CD4-positive, alpha-beta T cell (primary cell): ENCODE measurements at regions not wholly inside any gene's neighbourhood (a gene's known extent, or its start where the extent isn't known, plus 50 kb on each side); places are given as distances from the start of the nearest gene placed in this dataset.

ENCODE experiments used
- ATAC-seq: fragments of 200-7000 bp; cut with Tn5 transposase; one replicate; pipeline ENCODE4 v1.10.0; 2022; ENCODE audit warnings: mild to moderate bottlenecking; ENCODE audit not compliant: poor library complexity
- CTCF ChIA-PET: fragments of 350-600 bp; sonication (Branson Sonifier 250); formaldehyde crosslinking; loops from one replicate; lab custom pipeline; 2021; ENCODE audit warnings: antibody characterized with exemption, inconsistent platforms; lab: Charles Lee
- POLR2A ChIA-PET: fragments of 350-600 bp; sonication (Branson Sonifier 250); formaldehyde crosslinking; loops from one replicate; lab custom pipeline; 2021; ENCODE audit warnings: antibody characterized with exemption, inconsistent platforms; lab: Charles Lee
- DNase-seq, 14 experiments: peaks; one replicate each; pipeline ENCODE4 v3.0.0-alpha.2; 2013 to 2020; ENCODE audit warnings: mixed read lengths in 2 of 14
- H3K27ac ChIP-seq, 2 donors: one replicate each; pipeline versions ENCODE4 v1.5.1 to v1.7.0; 2013; ENCODE audit warnings: low read length in 2 of 2, low read depth in 1 of 2, mild to moderate bottlenecking in 1 of 2
- H3K27me3 ChIP-seq, 2 experiments: 1 replicate in 1 of 2; 2 replicates in 1 of 2; pipeline versions ENCODE4 v1.6.1 to v1.7.0; 2013; ENCODE audit warnings: low read length in 2 of 2, control low read depth in 1 of 2, mild to moderate bottlenecking in 1 of 2, moderate library complexity in 1 of 2; ENCODE audit not compliant: insufficient read depth in 2 of 2, control insufficient read depth in 1 of 2
- H3K36me3 ChIP-seq: one replicate; pipeline ENCODE4 v1.6.1; 2013; ENCODE audit warnings: low read length, control low read depth; ENCODE audit not compliant: insufficient read depth
- H3K4me1 ChIP-seq: one replicate; pipeline ENCODE4 v1.6.1; 2013; ENCODE audit warnings: low read length, control low read depth; ENCODE audit not compliant: insufficient read depth
- H3K4me3 ChIP-seq: one replicate; pipeline ENCODE4 v1.5.1; 2013; ENCODE audit warnings: mild to moderate bottlenecking, low read length, moderate library complexity
- H3K9me3 ChIP-seq, 2 experiments: 1 replicate in 1 of 2; 2 replicates in 1 of 2; pipeline versions ENCODE4 v1.6.1 to v1.7.0; 2013; ENCODE audit warnings: low read length in 2 of 2, mild to moderate bottlenecking in 2 of 2, control low read depth in 1 of 2, moderate library complexity in 1 of 2; ENCODE audit not compliant: control insufficient read depth in 1 of 2, insufficient read depth in 1 of 2
- H3K27ac Mint-ChIP-seq: one replicate; pipeline ENCODE4 v1.8.0; 2020; ENCODE audit warnings: mixed read lengths
- H3K27me3 Mint-ChIP-seq: one replicate; pipeline ENCODE4 v1.8.0; 2021; ENCODE audit warnings: mixed read lengths
- H3K36me3 Mint-ChIP-seq: one replicate; pipeline ENCODE4 v1.8.0; 2021; ENCODE audit warnings: low read depth, mixed read lengths
- H3K4me1 Mint-ChIP-seq: one replicate; pipeline ENCODE4 v1.8.0; 2021; ENCODE audit warnings: low read depth, mixed read lengths
- H3K4me3 Mint-ChIP-seq: one replicate; pipeline ENCODE4 v1.8.0; 2020; ENCODE audit warnings: mild to moderate bottlenecking, mixed read lengths
- H3K9me3 Mint-ChIP-seq: one replicate; pipeline ENCODE4 v1.8.0; 2020; ENCODE audit warnings: mixed read lengths
- intact Hi-C, 2 experiments: fragments of 100-400 bp; cut with DNase I in 1 of 2; cut with micrococcal nuclease in 1 of 2; formaldehyde crosslinking; loops; one replicate each; pipeline versions ENCODE4 v1.15.1 to v1.9.0; 2023 to 2025; cut with DNase I, micrococcal nuclease
- TF ChIP-seq, protein P1 (sequence below): fragments of 200-600 bp; IDR thresholded peaks from one replicate; pipeline ENCODE4 v1.8.0; 2022; ENCODE audit warnings: antibody characterized with exemption, mild to moderate bottlenecking

- H3K36me3 Mint-ChIP-seq, result no peaks in the 10 kb centered on the region
- Histone ChIP-seq H3K9me3 (peaks cover 0 to 4% of the 10 kb centered on the region in 2 experiments), H3K27ac (no peak overlapping the region), H3K36me3 (no peaks in the 10 kb centered on the region), H3K4me3 (no peak overlapping the region), H3K4me1 (no peaks in the 10 kb centered on the region), H3K27me3 (no peaks in the 10 kb centered on the region)
- intact Hi-C loops, result no loop called here
- ATAC-seq, result no peak
- ChIA-PET POLR2A (no interaction called here), CTCF (no interaction called here)
- no peak overlapping the region for H3K27ac Mint-ChIP-seq
- DNase-seq, result no peak
- TF ChIP-seq, protein P1, sequence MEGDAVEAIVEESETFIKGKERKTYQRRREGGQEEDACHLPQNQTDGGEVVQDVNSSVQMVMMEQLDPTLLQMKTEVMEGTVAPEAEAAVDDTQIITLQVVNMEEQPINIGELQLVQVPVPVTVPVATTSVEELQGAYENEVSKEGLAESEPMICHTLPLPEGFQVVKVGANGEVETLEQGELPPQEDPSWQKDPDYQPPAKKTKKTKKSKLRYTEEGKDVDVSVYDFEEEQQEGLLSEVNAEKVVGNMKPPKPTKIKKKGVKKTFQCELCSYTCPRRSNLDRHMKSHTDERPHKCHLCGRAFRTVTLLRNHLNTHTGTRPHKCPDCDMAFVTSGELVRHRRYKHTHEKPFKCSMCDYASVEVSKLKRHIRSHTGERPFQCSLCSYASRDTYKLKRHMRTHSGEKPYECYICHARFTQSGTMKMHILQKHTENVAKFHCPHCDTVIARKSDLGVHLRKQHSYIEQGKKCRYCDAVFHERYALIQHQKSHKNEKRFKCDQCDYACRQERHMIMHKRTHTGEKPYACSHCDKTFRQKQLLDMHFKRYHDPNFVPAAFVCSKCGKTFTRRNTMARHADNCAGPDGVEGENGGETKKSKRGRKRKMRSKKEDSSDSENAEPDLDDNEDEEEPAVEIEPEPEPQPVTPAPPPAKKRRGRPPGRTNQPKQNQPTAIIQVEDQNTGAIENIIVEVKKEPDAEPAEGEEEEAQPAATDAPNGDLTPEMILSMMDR, result no peak
- H3K9me3 Mint-ChIP-seq, result peaks cover 8% of the 10 kb centered on the region
- H3K4me1 Mint-ChIP-seq, result no peaks in the 10 kb centered on the region
- H3K27me3 Mint-ChIP-seq, result no peaks in the 10 kb centered on the region
- H3K4me3 Mint-ChIP-seq, result no peak overlapping the region
Measured at GRCh38 chr15:26443321-26443720, 329.5 kb downstream of the GABRB3 start.

GRCh38 chr15:26442680-26443079, 330.2 kb downstream of the GABRB3 start:
- intact Hi-C loops, result no loop called here
- H3K27ac ChIP-seq, result no peak overlapping the region
- ChIA-PET CTCF (no interaction called here), POLR2A (no interaction called here)
- Mint-ChIP-seq H3K4me1 (no peaks in the 10 kb centered on the region), H3K27me3 (no peaks in the 10 kb centered on the region), H3K36me3 (no peaks in the 10 kb centered on the region), H3K4me3 (no peak overlapping the region), H3K27ac (no peak overlapping the region), H3K9me3 (peaks cover 8% of the 10 kb centered on the region)
- H3K36me3 ChIP-seq, result no peaks in the 10 kb centered on the region
- ATAC-seq (no peak), DNase-seq (no peak)
- no peaks in the 10 kb centered on the region for H3K4me1 ChIP-seq
- peaks cover 0 to 4% of the 10 kb centered on the region in 2 experiments for H3K9me3 ChIP-seq
- H3K4me3 ChIP-seq, result no peak overlapping the region
- TF ChIP-seq, protein P1, result no peak
- no peaks in the 10 kb centered on the region for H3K27me3 ChIP-seq

DNA sequence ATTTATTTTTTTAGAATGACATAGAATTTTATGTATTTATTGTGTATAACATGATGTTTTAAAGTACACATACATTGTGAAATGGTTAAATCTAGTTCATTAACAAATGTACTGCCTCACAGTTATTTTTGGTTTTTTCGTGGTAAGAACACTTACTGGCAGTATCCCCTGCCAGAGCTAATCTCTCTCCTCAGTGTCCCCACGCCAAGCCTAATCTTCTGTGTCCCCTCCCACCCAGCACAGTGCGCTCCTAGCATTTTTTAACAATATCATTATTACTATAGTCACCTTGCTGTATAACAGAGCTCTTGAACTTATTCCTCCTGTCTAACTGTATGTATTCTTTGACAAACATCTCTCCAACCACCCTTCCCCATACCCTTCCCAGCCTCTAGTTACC, 333.2 kb downstream of the GABRB3 start:
- Histone ChIP-seq H3K27ac (no peak overlapping the region), H3K4me3 (no peak overlapping the region), H3K36me3 (no peaks in the 10 kb centered on the region), H3K9me3 (peaks cover 0 to 16% of the 10 kb centered on the region in 2 experiments), H3K4me1 (no peaks in the 10 kb centered on the region), H3K27me3 (no peaks in the 10 kb centered on the region)
- ChIA-PET POLR2A (no interaction called here), CTCF (no interaction called here)
- DNase-seq (no peak), ATAC-seq (no peak)
- Mint-ChIP-seq H3K9me3 (peaks cover 3% of the 10 kb centered on the region), H3K36me3 (no peaks in the 10 kb centered on the region), H3K27me3 (no peaks in the 10 kb centered on the region), H3K4me1 (no peaks in the 10 kb centered on the region), H3K4me3 (no peak overlapping the region), H3K27ac (no peak overlapping the region)
- intact Hi-C loops, result no loop called here
- TF ChIP-seq, protein P1, result no peak
